IMR-90 (cell line): ENCODE measurements at regions not wholly inside any gene's neighbourhood (a gene's known extent, or its start where the extent isn't known, plus 50 kb on each side); places are given as distances from the start of the nearest gene placed in this dataset.

Experiments
- ATAC-seq: fragments of 200-7000 bp; cut with Tn5 transposase; 2 replicates; pipeline ENCODE4 v1.9.1; 2020; ENCODE audit warnings: low read depth, mild to moderate bottlenecking, moderate library complexity
- BruUV-seq: library from RNA; stranded (reverse); fragments of 400-500 nt; replicated peaks from 2 replicates; lab custom pipeline; 2021; lab: Mats Ljungman, UMichigan
- CTCF ChIA-PET: fragments of 300-600 bp; formaldehyde crosslinking; extraction: SDS; loops from one replicate; lab custom pipeline; 2021; ENCODE audit warnings: antibody characterized with exemption; lab: Yijun Ruan, JAX
- POLR2A ChIA-PET: fragments of 300-600 bp; sonication (Branson Sonifier 250); formaldehyde crosslinking; loops from one replicate; lab custom pipeline; 2022; ENCODE audit warnings: antibody characterized with exemption; ENCODE audit not compliant: unreplicated experiment; lab: Charles Lee
- DNase-seq: peaks from one replicate; pipeline ENCODE4 v3.0.0; 2013
- H2AFZ ChIP-seq: replicated peaks from 2 replicates; pipeline ENCODE3; 2013; ENCODE audit warnings: low read length, mild to moderate bottlenecking; ENCODE audit not compliant: poor library complexity
- H2AK5ac ChIP-seq: 2 replicates; pipeline ENCODE4 v1.6.1; 2013; ENCODE audit warnings: low read depth, low read length, inconsistent platforms
- H2AK9ac ChIP-seq: replicated peaks from 2 replicates; pipeline ENCODE3; 2013; ENCODE audit warnings: mild to moderate bottlenecking, low read depth, low read length, moderate library complexity; ENCODE audit not compliant: poor library complexity
- H2BK120ac ChIP-seq: 2 replicates; pipeline ENCODE4 v1.6.1; 2013; ENCODE audit warnings: low read depth, low read length, inconsistent platforms
- H2BK15ac ChIP-seq: 3 replicates; pipeline ENCODE4 v1.6.1; 2013; ENCODE audit warnings: low read depth, low read length, inconsistent platforms
- H2BK20ac ChIP-seq: 2 replicates; pipeline ENCODE4 v1.6.1; 2013; ENCODE audit warnings: low read depth, mild to moderate bottlenecking, inconsistent platforms, low read length, moderate library complexity
- H2BK5ac ChIP-seq: 2 replicates; pipeline ENCODE4 v1.6.1; 2013; ENCODE audit warnings: mild to moderate bottlenecking, low read depth, low read length, inconsistent platforms; ENCODE audit not compliant: poor library complexity, severe bottlenecking
- H3K14ac ChIP-seq: replicated peaks from 2 replicates; pipeline ENCODE4 v1.6.1; 2013; ENCODE audit warnings: low read depth, low read length, inconsistent platforms
- H3K18ac ChIP-seq: 2 replicates; pipeline ENCODE4 v1.6.1; 2013; ENCODE audit warnings: low read depth, low read length, control low read depth
- H3K23ac ChIP-seq: 2 replicates; pipeline ENCODE4 v1.6.1; 2013; ENCODE audit warnings: low read depth, low read length, inconsistent platforms
- H3K27ac ChIP-seq: 2 replicates; pipeline ENCODE4 v1.5.1; 2013; ENCODE audit warnings: mild to moderate bottlenecking, control low read depth, low read length; ENCODE audit not compliant: insufficient read depth
- H3K27me3 ChIP-seq: 2 replicates; pipeline ENCODE4 v1.6.1; 2013; ENCODE audit warnings: low read length; ENCODE audit not compliant: control insufficient read depth, insufficient read depth
- H3K36me3 ChIP-seq: 2 replicates; pipeline ENCODE4 v1.6.1; 2013; ENCODE audit warnings: low read length, mixed read lengths; ENCODE audit not compliant: control insufficient read depth, insufficient read depth
- H3K4ac ChIP-seq: 2 replicates; pipeline ENCODE4 v1.6.1; 2013; ENCODE audit warnings: low read depth, low read length, inconsistent platforms
- H3K4me1 ChIP-seq: 2 replicates; pipeline ENCODE4 v1.6.1; 2013; ENCODE audit warnings: low read length, mixed read lengths; ENCODE audit not compliant: control insufficient read depth, insufficient read depth
- H3K4me2 ChIP-seq: 2 replicates; pipeline ENCODE4 v1.6.1; 2013; ENCODE audit warnings: low read depth, mild to moderate bottlenecking, control low read depth, low read length, moderate library complexity
- H3K4me3 ChIP-seq: 2 replicates; pipeline ENCODE4 v1.5.1; 2013; ENCODE audit warnings: low read depth, mild to moderate bottlenecking, control low read depth, low read length, moderate library complexity; ENCODE audit not compliant: insufficient read depth
- H3K56ac ChIP-seq: 2 replicates; pipeline ENCODE4 v1.6.1; 2013; ENCODE audit warnings: low read length, inconsistent platforms; ENCODE audit not compliant: insufficient read depth; ENCODE audit errors: extremely low read depth
- H3K79me1 ChIP-seq, 2 experiments: 2 replicates each; pipeline ENCODE4 v1.6.1; 2013; ENCODE audit warnings: low read length in 2 of 2, inconsistent platforms in 1 of 2, low read depth in 1 of 2
- H3K9ac ChIP-seq: 2 replicates; pipeline ENCODE4 v1.6.1; 2013; ENCODE audit warnings: low read depth, low read length, control low read depth
- H3K9me1 ChIP-seq: 2 replicates; pipeline ENCODE4 v1.6.1; 2013; ENCODE audit warnings: low read length, inconsistent platforms; ENCODE audit not compliant: insufficient read depth
- H3K9me3 ChIP-seq: 2 replicates; pipeline ENCODE4 v1.6.1; 2013; ENCODE audit warnings: low read length; ENCODE audit not compliant: control insufficient read depth, insufficient read depth
- H4K20me1 ChIP-seq: 2 replicates; pipeline ENCODE4 v1.6.1; 2013; ENCODE audit warnings: low read length, inconsistent platforms; ENCODE audit not compliant: insufficient read depth
- H4K5ac ChIP-seq: 2 replicates; pipeline ENCODE4 v1.6.1; 2013; ENCODE audit warnings: mild to moderate bottlenecking, low read depth, low read length, control low read depth
- H4K8ac ChIP-seq, 2 experiments: 2 replicates each; pipeline ENCODE4 v1.6.1; 2013; ENCODE audit warnings: low read depth in 2 of 2, low read length in 2 of 2, control low read depth in 1 of 2, inconsistent platforms in 1 of 2
- H4K91ac ChIP-seq: 2 replicates; pipeline ENCODE4 v1.6.1; 2013; ENCODE audit warnings: low read depth, low read length, inconsistent platforms; ENCODE audit not compliant: insufficient read depth
- BHLHE40 ChIP-seq: fragments of 150-350 bp; IDR thresholded peaks from 2 replicates; pipeline ENCODE4 v1.6.1; 2016; ENCODE audit warnings: mild to moderate bottlenecking, low read depth, low read length
- CEBPB ChIP-seq: IDR thresholded peaks from 2 replicates; pipeline ENCODE4 v1.6.1; 2012; ENCODE audit warnings: low read depth, low read length, improper control_type of control experiment
- CHD1 ChIP-seq: IDR thresholded peaks from 2 replicates; pipeline ENCODE4 v1.6.1; 2012; ENCODE audit warnings: low read depth, low read length, improper control_type of control experiment
- CTCF ChIP-seq: conservative IDR thresholded peaks from 2 replicates; pipeline ENCODE4 v1.5.1; 2012; ENCODE audit warnings: mild to moderate bottlenecking, low read depth, low read length, improper control_type of control experiment
- ELK1 ChIP-seq: fragments of 150-350 bp; IDR thresholded peaks from 2 replicates; pipeline ENCODE4 v1.6.1; 2016; ENCODE audit warnings: low read depth, mild to moderate bottlenecking, low read length, moderate library complexity, borderline replicate concordance
- FOS ChIP-seq: fragments of 150-350 bp; IDR thresholded peaks from 2 replicates; pipeline ENCODE4 v1.6.1; 2016; ENCODE audit warnings: low read depth, low read length
- MAFK ChIP-seq: IDR thresholded peaks from 2 replicates; pipeline ENCODE4 v1.6.1; 2012; ENCODE audit warnings: low read depth, low read length, improper control_type of control experiment
- MAZ ChIP-seq: IDR thresholded peaks from 2 replicates; pipeline ENCODE4 v1.6.1; 2012; ENCODE audit warnings: low read depth, mild to moderate bottlenecking, low read length, improper control_type of control experiment, moderate library complexity, borderline replicate concordance
- MXI1 ChIP-seq: IDR thresholded peaks from 2 replicates; pipeline ENCODE4 v1.6.1; 2012; ENCODE audit warnings: low read depth, mild to moderate bottlenecking, low read length, moderate library complexity, borderline replicate concordance
- NFE2L2 ChIP-seq: fragments of 150-350 bp; IDR thresholded peaks from 2 replicates; pipeline ENCODE4 v1.6.1; 2016; ENCODE audit warnings: low read depth, mild to moderate bottlenecking, low read length
- POLR2A ChIP-seq: IDR thresholded peaks from 2 replicates; pipeline ENCODE4 v1.6.1; 2012; ENCODE audit warnings: mild to moderate bottlenecking, low read depth, low read length
- RAD21 ChIP-seq: IDR thresholded peaks from 2 replicates; pipeline ENCODE4 v1.6.1; 2012; ENCODE audit warnings: low read length, improper control_type of control experiment
- RCOR1 ChIP-seq: IDR thresholded peaks from 2 replicates; pipeline ENCODE4 v1.6.1; 2012; ENCODE audit warnings: mild to moderate bottlenecking, low read length, improper control_type of control experiment; ENCODE audit not compliant: insufficient replicate concordance
- RFX5 ChIP-seq: IDR thresholded peaks from 2 replicates; pipeline ENCODE4 v1.8.0; 2012; ENCODE audit warnings: low read depth, mild to moderate bottlenecking, low read length, moderate library complexity
- SMC3 ChIP-seq: fragments of 150-350 bp; IDR thresholded peaks from 2 replicates; pipeline ENCODE4 v1.6.1; 2016; ENCODE audit warnings: low read depth, mild to moderate bottlenecking, antibody characterized with exemption, low read length, moderate library complexity
- USF2 ChIP-seq: fragments of 150-350 bp; IDR thresholded peaks from 2 replicates; pipeline ENCODE4 v1.6.1; 2017; ENCODE audit warnings: mild to moderate bottlenecking, antibody characterized with exemption, low read length, low read depth
- WGBS, 2 experiments: methylation state at CpG; one replicate each; pipeline versions ENCODE4 v1.1.5 to v1.1.7; 2013; ENCODE audit warnings: missing lambda C conversion rate in 2 of 2; ENCODE audit not compliant: insufficient read length in 1 of 2; ENCODE audit errors: extremely low coverage in 2 of 2; 5-methylcytosine and 5-hydroxymethylcytosine counted together
- dilution Hi-C: fragments of 300-500 bp; cut with HindIII; formaldehyde crosslinking; loops from one replicate; pipeline ENCODE4 v1.14.3; 2018; ENCODE audit warnings: low sequenced_read_pairs; ENCODE audit not compliant: unreplicated experiment
- in situ Hi-C: fragments of 300-500 bp; cut with MboI; formaldehyde crosslinking; loops from 3 replicates; pipeline ENCODE4 v1.14.3; 2019; ENCODE audit warnings: low sequenced_read_pairs, inconsistent platforms, mixed read lengths
- intact Hi-C: fragments of 100-400 bp; cut with micrococcal nuclease; formaldehyde crosslinking; loops from 2 replicates; pipeline ENCODE4 v1.10.0; 2022

GRCh38 chr1:143660354-143660941 is 311.3 kb downstream of the FAM72C start:
- Histone ChIP-seq H4K91ac (no peak overlapping the region), H4K8ac (no peak overlapping the region), H3K27me3 (peaks cover 18% of the 10 kb centered on the region), H3K18ac (no peak overlapping the region), H3K56ac (no peak overlapping the region), H4K5ac (no peak overlapping the region), H3K23ac (no peak overlapping the region), H3K27ac (no peak overlapping the region), H3K4me2 (no peak overlapping the region), H3K4me3 (no peak overlapping the region), H2AK5ac (no peak overlapping the region), H3K4ac (no peak overlapping the region), H2BK5ac (no peak overlapping the region), H3K36me3 (no peaks in the 10 kb centered on the region), H3K9me1 (no peaks in the 10 kb centered on the region), H4K20me1 (no peaks in the 10 kb centered on the region), H3K4me1 (no peaks in the 10 kb centered on the region), H3K9me3 (no peaks in the 10 kb centered on the region), H2BK120ac (no peak overlapping the region), H2BK15ac (no peak overlapping the region), H3K9ac (no peak overlapping the region), H2AK9ac (no peak overlapping the region), H2AFZ (no peak overlapping the region), H3K79me1 (no peaks in the 10 kb centered on the region), H3K14ac (no peak overlapping the region), H2BK20ac (no peak overlapping the region)
- TF ChIP-seq NFE2L2 (no peak), CHD1 (no peak), USF2 (no peak), RFX5 (no peak), ELK1 (no peak), RCOR1 (no peak), MAZ (no peak), MAFK (no peak), CTCF (no peak), CEBPB (no peak), SMC3 (no peak), BHLHE40 (no peak), MXI1 (no peak), RAD21 (no peak), POLR2A (no peak), FOS (no peak)
- WGBS, 2 experiments = 0% methylated on average over 1 of the region's 14 CpGs; no CpG with 5 or more reads in 1 of the 2 experiments
- CTCF ChIA-PET = no interaction called here
- no TSS peak for BruUV-seq
- dilution Hi-C loops (no loop called here), intact Hi-C loops (no loop called here), in situ Hi-C loops (no loop called here)
- POLR2A ChIA-PET = no interaction called here
- ATAC-seq (no peak), DNase-seq (no peak)
